ENCODE measurements at regions not wholly inside any gene's neighbourhood (a gene's known extent, or its start where the extent isn't known, plus 50 kb on each side); places are given as distances from the start of the nearest gene placed in this dataset.
"Not testable (repeated sequence)": the region's sequence is repeated elsewhere in the genome, so short reads cannot be mapped to it uniquely, and the experiment has no call there.

GRCh38 chr12:91778091-91778832 lies 367.4 kb downstream of the BTG1 start:
- DNase-seq = no peak

GRCh38 chr12:91777268-91777992 lies 368.2 kb downstream of the BTG1 start:
- DNase-seq = no peak

- DNase-seq = no peak
Measured at GRCh38 chr12:91774434-91774921, 371.2 kb downstream of the BTG1 start.

- DNase-seq = no peak
Measured at GRCh38 chr12:91773749-91774429, 371.8 kb downstream of the BTG1 start.

- no peak for DNase-seq
Measured at GRCh38 chr12:91772411-91772810, 373.2 kb downstream of the BTG1 start.

GRCh38 chr12:91769736-91770135 lies 375.9 kb downstream of the BTG1 start:
- DNase-seq = no peak

- no peak for DNase-seq
Measured at GRCh38 chr12:91767237-91767636, 378.4 kb downstream of the BTG1 start.

GRCh38 chr12:91766454-91766853 lies 379.2 kb downstream of the BTG1 start:
- no peak for DNase-seq

GRCh38 chr12:91763654-91764370 lies 381.8 kb downstream of the BTG1 start:
- no peak for DNase-seq

GRCh38 chr12:91753649-91754048 lies 392.0 kb downstream of the BTG1 start:
- no peak for DNase-seq

- no peak for DNase-seq
Measured at GRCh38 chr12:91746976-91747375, 398.7 kb downstream of the BTG1 start.

- DNase-seq = no peak
Measured at GRCh38 chr12:91744597-91744996, 401.0 kb downstream of the BTG1 start.

- no peak for DNase-seq
Measured at GRCh38 chr12:91743704-91744321, 401.8 kb downstream of the BTG1 start.

- DNase-seq = no peak
Measured at GRCh38 chr12:91743280-91743679, 402.4 kb downstream of the BTG1 start.

GRCh38 chr12:91741932-91742331 lies 403.7 kb downstream of the BTG1 start:
- DNase-seq = no peak

GRCh38 chr12:91733846-91734245 lies 411.8 kb downstream of the BTG1 start:
- DNase-seq = not testable (repeated sequence)

GRCh38 chr12:91732086-91732485 lies 413.6 kb downstream of the BTG1 start:
- no peak for DNase-seq

- DNase-seq = no peak
Measured at GRCh38 chr12:91729543-91729942, 416.1 kb downstream of the BTG1 start.

- DNase-seq = no peak
Measured at GRCh38 chr12:91723191-91723590, 422.5 kb downstream of the BTG1 start.

- no peak for DNase-seq
Measured at GRCh38 chr12:91722072-91722471, 423.6 kb downstream of the BTG1 start.

- no peak for DNase-seq
Measured at GRCh38 chr12:91721023-91721422, 424.6 kb downstream of the BTG1 start.

GRCh38 chr12:91718326-91718725 lies 427.3 kb downstream of the BTG1 start:
- no peak for DNase-seq

- no peak for DNase-seq
Measured at GRCh38 chr12:91717804-91718203, 427.8 kb downstream of the BTG1 start.

Measured in AML-193 (cell line).